Neural cell (in vitro differentiated cells): ENCODE measurements at regions not wholly inside any gene's neighbourhood (a gene's known extent, or its start where the extent isn't known, plus 50 kb on each side); places are given as distances from the start of the nearest gene placed in this dataset.

ENCODE experiments used
- H2AFZ ChIP-seq: fragments of 200-600, 300-800 bp; sonication (generic), shearing (Covaris generic); 2 replicates; pipeline ENCODE4 v1.6.0; 2014; ENCODE audit warnings: low read depth, mild to moderate bottlenecking, antibody characterized with exemption, low read length, moderate library complexity
- H3F3A ChIP-seq: fragments of 200-600 bp; shearing (Covaris generic); 2 replicates; pipeline ENCODE4 v1.6.1; 2016; ENCODE audit warnings: mild to moderate bottlenecking, moderate library complexity, mixed read lengths, antibody characterized with exemption, low read length; ENCODE audit not compliant: insufficient read depth, poor library complexity, severe bottlenecking
- H3K27ac ChIP-seq: fragments of 200-600, 300-800 bp; sonication (generic), shearing (Covaris generic); 2 replicates; pipeline ENCODE4 v1.5.1; 2014; ENCODE audit warnings: mild to moderate bottlenecking, low read length, moderate library complexity
- H3K27me3 ChIP-seq: fragments of 300-800, 200-600 bp; sonication (generic), shearing (Covaris generic); 2 replicates; pipeline ENCODE4 v1.6.0; 2014; ENCODE audit warnings: mild to moderate bottlenecking, low read depth, low read length, moderate library complexity; ENCODE audit not compliant: insufficient read depth
- H3K36me3 ChIP-seq: fragments of 300-800, 200-600 bp; sonication (generic), shearing (Covaris generic); 2 replicates; pipeline ENCODE4 v1.5.1; 2014; ENCODE audit warnings: mild to moderate bottlenecking, antibody characterized with exemption, low read length, moderate library complexity; ENCODE audit not compliant: insufficient read depth
- H3K4me2 ChIP-seq: fragments of 300-800, 200-600 bp; sonication (generic), shearing (Covaris generic); 2 replicates; pipeline ENCODE4 v1.6.0; 2014; ENCODE audit warnings: mild to moderate bottlenecking, low read length
- H3K4me3 ChIP-seq: fragments of 300-800, 200-600 bp; sonication (generic), shearing (Covaris generic); 2 replicates; pipeline ENCODE4 v1.5.1; 2014; ENCODE audit warnings: mild to moderate bottlenecking, low read length, moderate library complexity
- H3K79me2 ChIP-seq: fragments of 200-600 bp; shearing (Covaris generic); replicated peaks from 2 replicates; pipeline ENCODE4 v1.6.0; 2014; ENCODE audit warnings: mild to moderate bottlenecking, low read length, moderate library complexity; ENCODE audit not compliant: insufficient read depth
- H3K9ac ChIP-seq: fragments of 300-800, 200-600 bp; sonication (generic), shearing (Covaris generic); 2 replicates; pipeline ENCODE4 v1.6.1; 2016; ENCODE audit warnings: mild to moderate bottlenecking, low read length, mixed read lengths
- H3K9me2 ChIP-seq: fragments of 200-600 bp; shearing (Covaris generic); 2 replicates; pipeline ENCODE4 v1.6.1; 2016; ENCODE audit warnings: mild to moderate bottlenecking, low read length, mixed read lengths; ENCODE audit not compliant: insufficient read depth
- H3K9me3 ChIP-seq: fragments of 200-600, 300-800 bp; sonication (generic), shearing (Covaris generic); 2 replicates; pipeline ENCODE4 v1.6.1; 2016; ENCODE audit warnings: mild to moderate bottlenecking, mixed run types, low read length, moderate library complexity, mixed read lengths
- H4K20me1 ChIP-seq: fragments of 200-600 bp; shearing (Covaris generic); 2 replicates; pipeline ENCODE4 v1.6.1; 2016; ENCODE audit warnings: mild to moderate bottlenecking, mixed run types; ENCODE audit not compliant: insufficient read depth
- EP300 ChIP-seq: fragments of 450-650 bp; conservative IDR thresholded peaks from 2 replicates; pipeline ENCODE4 v1.6.1; 2014; ENCODE audit warnings: antibody characterized with exemption, mild to moderate bottlenecking, moderate library complexity; ENCODE audit not compliant: poor library complexity, severe bottlenecking
- EZH2 ChIP-seq: fragments of 200-600, 300-800 bp; shearing (Covaris generic), sonication (generic); IDR thresholded peaks from 2 replicates; pipeline ENCODE4 v1.6.1; 2014; ENCODE audit warnings: antibody characterized with exemption, low read length, borderline replicate concordance, mild to moderate bottlenecking; ENCODE audit not compliant: insufficient read depth, poor library complexity, severe bottlenecking
- MXI1 ChIP-seq: fragments of 450-650 bp; conservative IDR thresholded peaks from 2 replicates; pipeline ENCODE4 v1.6.1; 2014; ENCODE audit warnings: antibody characterized with exemption, mild to moderate bottlenecking; ENCODE audit not compliant: poor library complexity, severe bottlenecking
- POLR2AphosphoS5 ChIP-seq: IDR thresholded peaks from 2 replicates; pipeline ENCODE4 v1.6.1; 2012
- RAD21 ChIP-seq: fragments of 450-650 bp; conservative IDR thresholded peaks from 2 replicates; pipeline ENCODE4 v1.6.1; 2014; ENCODE audit warnings: antibody characterized with exemption, mild to moderate bottlenecking, moderate library complexity
- SMC3 ChIP-seq: fragments of 450-650 bp; conservative IDR thresholded peaks from 2 replicates; pipeline ENCODE4 v1.6.1; 2014; ENCODE audit warnings: antibody characterized with exemption, mild to moderate bottlenecking, moderate library complexity; ENCODE audit not compliant: poor library complexity
- TAF1 ChIP-seq: IDR thresholded peaks from 2 replicates; pipeline ENCODE4 v1.6.1; 2012; ENCODE audit warnings: low read depth
- TF ChIP-seq, protein P1 (sequence below): fragments of 450-650 bp; IDR thresholded peaks from 2 replicates; pipeline ENCODE4 v1.5.1; 2014; ENCODE audit warnings: antibody characterized with exemption, mild to moderate bottlenecking, moderate library complexity; ENCODE audit not compliant: poor library complexity, severe bottlenecking
- TF ChIP-seq, protein P2 (sequence below): IDR thresholded peaks from 2 replicates; pipeline ENCODE4 v1.6.1; 2012; ENCODE audit warnings: borderline replicate concordance

DNA sequence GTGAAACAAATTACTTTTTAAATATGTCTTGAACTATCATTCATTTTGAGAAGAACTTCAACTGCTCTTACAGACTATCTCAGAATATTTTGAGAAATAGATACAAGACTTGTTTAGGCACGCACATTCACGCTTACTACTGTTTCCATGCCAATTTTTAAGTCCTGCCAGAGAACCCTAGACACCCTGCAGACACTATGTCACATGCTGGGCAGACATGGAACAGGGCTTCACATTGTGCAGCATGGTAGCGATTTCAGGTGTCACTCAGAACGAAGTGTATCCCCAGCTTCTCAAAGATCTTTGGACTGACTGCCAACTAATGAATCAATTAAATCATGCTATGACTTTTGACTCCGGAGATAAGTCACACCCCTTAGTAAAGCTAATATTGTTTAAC is 128.7 kb upstream of the SLC27A6 start:
- H3K36me3 ChIP-seq, result no peaks in the 10 kb centered on the region
- H3K4me3 ChIP-seq, result no peak overlapping the region
- H3K79me2 ChIP-seq, result no peaks in the 10 kb centered on the region
- H3K27ac ChIP-seq, result no peak overlapping the region
- TF ChIP-seq RAD21 (no peak), TAF1 (no peak), SMC3 (no peak), EP300 (no peak), POLR2AphosphoS5 (no peak), MXI1 (no peak), EZH2 (no peak)
- TF ChIP-seq, protein P1, sequence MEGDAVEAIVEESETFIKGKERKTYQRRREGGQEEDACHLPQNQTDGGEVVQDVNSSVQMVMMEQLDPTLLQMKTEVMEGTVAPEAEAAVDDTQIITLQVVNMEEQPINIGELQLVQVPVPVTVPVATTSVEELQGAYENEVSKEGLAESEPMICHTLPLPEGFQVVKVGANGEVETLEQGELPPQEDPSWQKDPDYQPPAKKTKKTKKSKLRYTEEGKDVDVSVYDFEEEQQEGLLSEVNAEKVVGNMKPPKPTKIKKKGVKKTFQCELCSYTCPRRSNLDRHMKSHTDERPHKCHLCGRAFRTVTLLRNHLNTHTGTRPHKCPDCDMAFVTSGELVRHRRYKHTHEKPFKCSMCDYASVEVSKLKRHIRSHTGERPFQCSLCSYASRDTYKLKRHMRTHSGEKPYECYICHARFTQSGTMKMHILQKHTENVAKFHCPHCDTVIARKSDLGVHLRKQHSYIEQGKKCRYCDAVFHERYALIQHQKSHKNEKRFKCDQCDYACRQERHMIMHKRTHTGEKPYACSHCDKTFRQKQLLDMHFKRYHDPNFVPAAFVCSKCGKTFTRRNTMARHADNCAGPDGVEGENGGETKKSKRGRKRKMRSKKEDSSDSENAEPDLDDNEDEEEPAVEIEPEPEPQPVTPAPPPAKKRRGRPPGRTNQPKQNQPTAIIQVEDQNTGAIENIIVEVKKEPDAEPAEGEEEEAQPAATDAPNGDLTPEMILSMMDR, result no peak
- TF ChIP-seq, protein P2, sequence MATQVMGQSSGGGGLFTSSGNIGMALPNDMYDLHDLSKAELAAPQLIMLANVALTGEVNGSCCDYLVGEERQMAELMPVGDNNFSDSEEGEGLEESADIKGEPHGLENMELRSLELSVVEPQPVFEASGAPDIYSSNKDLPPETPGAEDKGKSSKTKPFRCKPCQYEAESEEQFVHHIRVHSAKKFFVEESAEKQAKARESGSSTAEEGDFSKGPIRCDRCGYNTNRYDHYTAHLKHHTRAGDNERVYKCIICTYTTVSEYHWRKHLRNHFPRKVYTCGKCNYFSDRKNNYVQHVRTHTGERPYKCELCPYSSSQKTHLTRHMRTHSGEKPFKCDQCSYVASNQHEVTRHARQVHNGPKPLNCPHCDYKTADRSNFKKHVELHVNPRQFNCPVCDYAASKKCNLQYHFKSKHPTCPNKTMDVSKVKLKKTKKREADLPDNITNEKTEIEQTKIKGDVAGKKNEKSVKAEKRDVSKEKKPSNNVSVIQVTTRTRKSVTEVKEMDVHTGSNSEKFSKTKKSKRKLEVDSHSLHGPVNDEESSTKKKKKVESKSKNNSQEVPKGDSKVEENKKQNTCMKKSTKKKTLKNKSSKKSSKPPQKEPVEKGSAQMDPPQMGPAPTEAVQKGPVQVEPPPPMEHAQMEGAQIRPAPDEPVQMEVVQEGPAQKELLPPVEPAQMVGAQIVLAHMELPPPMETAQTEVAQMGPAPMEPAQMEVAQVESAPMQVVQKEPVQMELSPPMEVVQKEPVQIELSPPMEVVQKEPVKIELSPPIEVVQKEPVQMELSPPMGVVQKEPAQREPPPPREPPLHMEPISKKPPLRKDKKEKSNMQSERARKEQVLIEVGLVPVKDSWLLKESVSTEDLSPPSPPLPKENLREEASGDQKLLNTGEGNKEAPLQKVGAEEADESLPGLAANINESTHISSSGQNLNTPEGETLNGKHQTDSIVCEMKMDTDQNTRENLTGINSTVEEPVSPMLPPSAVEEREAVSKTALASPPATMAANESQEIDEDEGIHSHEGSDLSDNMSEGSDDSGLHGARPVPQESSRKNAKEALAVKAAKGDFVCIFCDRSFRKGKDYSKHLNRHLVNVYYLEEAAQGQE, result no peak
- H2AFZ ChIP-seq, result no peak overlapping the region
- no peaks in the 10 kb centered on the region for H3F3A ChIP-seq
- H3K9me3 ChIP-seq, result no peaks in the 10 kb centered on the region
- no peaks in the 10 kb centered on the region for H3K27me3 ChIP-seq
- H4K20me1 ChIP-seq, result no peaks in the 10 kb centered on the region
- H3K4me2 ChIP-seq, result no peak overlapping the region
- no peaks in the 10 kb centered on the region for H3K9me2 ChIP-seq
- no peak overlapping the region for H3K9ac ChIP-seq

DNA sequence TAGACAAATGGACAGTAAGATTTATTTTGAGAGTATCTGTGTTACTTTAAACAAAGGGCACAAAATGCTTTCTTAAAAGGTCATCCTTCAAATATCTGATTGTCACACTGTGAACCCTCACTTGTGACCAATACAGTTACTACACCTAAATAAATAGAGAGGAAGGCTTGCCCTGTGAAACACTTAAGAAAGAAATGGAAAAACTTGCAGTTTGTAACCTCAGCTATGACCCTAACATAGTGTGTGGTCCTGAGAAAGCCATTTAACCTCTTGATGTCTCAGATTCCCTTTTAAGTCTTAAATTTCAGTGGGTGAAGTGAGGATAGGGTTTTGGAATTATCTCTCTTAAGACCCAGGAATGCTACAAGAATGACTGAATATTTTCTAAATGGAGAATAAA is 126.7 kb upstream of the SLC27A6 start:
- H4K20me1 ChIP-seq, result no peaks in the 10 kb centered on the region
- H3K9me3 ChIP-seq, result no peaks in the 10 kb centered on the region
- no peak for TF ChIP-seq EP300
- no peak for TF ChIP-seq SMC3
- no peak for TF ChIP-seq EZH2
- TF ChIP-seq, protein P1, result no peak
- TF ChIP-seq, protein P2, result no peak
- no peak for TF ChIP-seq POLR2AphosphoS5
- no peak for TF ChIP-seq RAD21
- no peak for TF ChIP-seq MXI1
- no peak for TF ChIP-seq TAF1
- no peaks in the 10 kb centered on the region for H3K36me3 ChIP-seq
- no peak overlapping the region for H2AFZ ChIP-seq
- no peaks in the 10 kb centered on the region for H3K27me3 ChIP-seq
- no peak overlapping the region for H3K4me3 ChIP-seq
- H3K79me2 ChIP-seq, result no peaks in the 10 kb centered on the region
- no peaks in the 10 kb centered on the region for H3K9me2 ChIP-seq
- H3F3A ChIP-seq, result no peaks in the 10 kb centered on the region
- H3K4me2 ChIP-seq, result no peak overlapping the region
- no peak overlapping the region for H3K9ac ChIP-seq
- H3K27ac ChIP-seq, result no peak overlapping the region
